ENCODE measurements at regions not wholly inside any gene's neighbourhood (a gene's known extent, or its start where the extent isn't known, plus 50 kb on each side); places are given as distances from the start of the nearest gene placed in this dataset.

DNA sequence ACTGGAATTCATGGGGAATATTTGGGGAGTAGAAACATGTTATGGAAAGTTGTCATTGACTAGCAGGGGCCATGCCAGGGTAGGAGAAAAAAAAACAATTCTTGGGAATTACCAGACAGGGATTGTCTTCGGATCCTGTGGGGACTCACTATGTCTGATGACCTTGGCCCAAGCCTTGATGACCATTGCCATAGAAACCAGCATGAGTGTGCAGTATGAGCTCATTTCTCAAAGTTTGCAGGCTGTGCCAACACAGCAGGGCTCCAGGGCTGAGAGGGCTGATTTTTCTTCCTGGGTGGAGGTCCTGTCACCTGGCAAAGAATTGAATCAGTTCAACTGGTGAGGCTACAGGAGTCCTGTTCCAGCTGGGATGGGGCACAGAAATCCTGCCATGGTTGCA lies 198.3 kb downstream of the ADRA2A start:
- TF ChIP-seq CTCF (tag by site-specific recombination; IDR thresholded peaks at IDR 0.05) (no peak), ZBTB20 (tag by site-specific recombination; IDR thresholded peaks at IDR 0.05) (no peak)

Data from HEK293 (cell line).